GM12878 (cell line): ENCODE measurements at regions not wholly inside any gene's neighbourhood (a gene's known extent, or its start where the extent isn't known, plus 50 kb on each side); places are given as distances from the start of the nearest gene placed in this dataset.

Source experiments
- ASH2L ChIP-seq: fragments of 300-600, 200-600 bp; sonication (generic); IDR thresholded peaks from 2 replicates; pipeline ENCODE4 v1.6.1; 2017; ENCODE audit warnings: low read depth, mild to moderate bottlenecking, borderline replicate concordance
- BCL3 ChIP-seq: IDR thresholded peaks from 2 replicates; pipeline ENCODE4 v1.6.1; 2011; ENCODE audit warnings: borderline replicate concordance, low read depth, mild to moderate bottlenecking, moderate library complexity, low read length; ENCODE audit not compliant: insufficient read depth, poor library complexity, severe bottlenecking
- BMI1 ChIP-seq: fragments of 450-650 bp; IDR thresholded peaks from 2 replicates; pipeline ENCODE4 v1.6.1; 2016; ENCODE audit warnings: mild to moderate bottlenecking, moderate library complexity, borderline replicate concordance
- ETV6 ChIP-seq, 2 experiments: fragments of 450-650 bp in 1 of 2; IDR thresholded peaks in 1 of 2; conservative IDR thresholded peaks in 1 of 2; 2 replicates each; pipeline ENCODE4 v1.6.1; 2014; ENCODE audit warnings: antibody characterized with exemption in 1 of 2, borderline replicate concordance in 1 of 2, low read depth in 1 of 2, mild to moderate bottlenecking in 1 of 2, moderate library complexity in 1 of 2
- GABPA ChIP-seq: IDR thresholded peaks from 2 replicates; pipeline ENCODE4 v1.6.1; 2014; ENCODE audit warnings: antibody characterized with exemption, low read depth, mild to moderate bottlenecking, inconsistent platforms
- GATAD2B ChIP-seq: fragments of 450-650 bp; conservative IDR thresholded peaks from 2 replicates; pipeline ENCODE4 v1.6.1; 2017; ENCODE audit warnings: low read depth, mild to moderate bottlenecking, moderate library complexity
- HDGF ChIP-seq: fragments of 450-650 bp; IDR thresholded peaks from 2 replicates; pipeline ENCODE4 v1.6.1; 2016; ENCODE audit warnings: antibody characterized with exemption
- IRF4 ChIP-seq: IDR thresholded peaks from 2 replicates; pipeline ENCODE4 v1.6.1; 2011; ENCODE audit warnings: low read depth, low read length
- JUNB ChIP-seq: IDR thresholded peaks from 2 replicates; pipeline ENCODE4 v1.6.1; 2016; ENCODE audit warnings: antibody characterized with exemption, mild to moderate bottlenecking
- KAT2A ChIP-seq: conservative IDR thresholded peaks from 2 replicates; pipeline ENCODE4 v1.6.1; 2011; ENCODE audit warnings: low read depth, low read length; ENCODE audit not compliant: control insufficient read depth
- MEF2A ChIP-seq: IDR thresholded peaks from 2 replicates; pipeline ENCODE4 v1.6.1; 2011; ENCODE audit warnings: low read depth, mild to moderate bottlenecking, low read length, moderate library complexity; ENCODE audit not compliant: insufficient read depth
- RUNX3 ChIP-seq: IDR thresholded peaks from 2 replicates; pipeline ENCODE4 v1.6.1; 2012; ENCODE audit warnings: low read length, inconsistent platforms
- SREBF2 ChIP-seq: IDR thresholded peaks from 2 replicates; pipeline ENCODE4 v1.6.1; 2012; ENCODE audit warnings: mild to moderate bottlenecking, low read length
- ZNF592 ChIP-seq: fragments of 450-650 bp; IDR thresholded peaks from 2 replicates; pipeline ENCODE4 v1.6.1; 2017; ENCODE audit warnings: mild to moderate bottlenecking, moderate library complexity
- ZNF622 ChIP-seq: fragments of 450-650 bp; IDR thresholded peaks from 2 replicates; pipeline ENCODE4 v1.6.1; 2017; ENCODE audit warnings: mild to moderate bottlenecking, inconsistent platforms

GRCh38 chr3:46090161-46090591, 62.9 kb upstream of the XCR1 start (continued):
- no peak for TF ChIP-seq BMI1
- no peak for TF ChIP-seq GATAD2B
- peak in 1 of 2 experiments; percentile 49; a peak in 1 of 4 replicates for TF ChIP-seq ETV6 (conservative IDR thresholded peaks at IDR 0.05 in 1 of 2, IDR thresholded peaks at IDR 0.05 in 1 of 2; ENCODE audit: borderline replicate concordance in 1 of 2, low read depth in 1 of 2)
- no peak for TF ChIP-seq HDGF
- no peak for TF ChIP-seq ZNF622
- no peak for TF ChIP-seq ASH2L
- peak; percentile 50; the same call in 1 of the 2 replicates for TF ChIP-seq GABPA
- no peak for TF ChIP-seq KAT2A
- peak; percentile 70; the same call in 1 of the 2 replicates for TF ChIP-seq IRF4
- TF ChIP-seq JUNB, result peak; percentile 90
- TF ChIP-seq ZNF592, result no peak
- peak; percentile 58 for TF ChIP-seq RUNX3
- peak; percentile 33 for TF ChIP-seq BCL3
- TF ChIP-seq SREBF2, result no peak
- TF ChIP-seq MEF2A, result peak; percentile 80
